ENCODE measurements at regions not wholly inside any gene's neighbourhood (a gene's known extent, or its start where the extent isn't known, plus 50 kb on each side); places are given as distances from the start of the nearest gene placed in this dataset.
"Not testable (repeated sequence)": the region's sequence is repeated elsewhere in the genome, so short reads cannot be mapped to it uniquely, and the experiment has no call there.

DNA sequence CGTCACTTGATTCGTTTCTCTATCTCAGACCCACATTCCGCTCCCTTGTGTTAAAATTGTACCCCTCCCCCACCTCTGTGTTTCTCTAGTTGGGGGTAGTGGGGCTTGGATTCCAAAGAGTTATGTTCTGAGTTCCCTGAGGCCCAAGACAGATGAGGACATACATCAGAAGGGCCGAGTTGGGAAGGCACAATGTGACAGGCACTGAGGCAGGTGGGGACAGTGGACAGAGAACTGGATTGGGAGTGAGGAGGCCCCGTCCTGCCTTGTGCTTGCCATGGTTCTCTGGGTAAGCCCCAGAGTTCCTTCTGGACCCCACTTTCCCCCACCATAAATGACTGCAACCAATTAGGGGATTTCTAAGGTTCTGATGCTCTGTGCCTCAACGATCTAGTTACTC is 80.5 kb upstream of the ETV3 start:
- H3K27me3 ChIP-seq (ENCODE audit: control insufficient read depth, insufficient read depth, low read length), result no peaks in the 10 kb centered on the region
- H3K27ac ChIP-seq, result no peak overlapping the region
- H3K4me3 ChIP-seq (ENCODE audit: low read depth, low read length), result no peak overlapping the region
- no peaks in the 10 kb centered on the region for H3K4me1 ChIP-seq
- H3K9ac ChIP-seq, result no peak overlapping the region
- H3K9me3 ChIP-seq (ENCODE audit: control insufficient read depth, low read length), result no peaks in the 10 kb centered on the region
- no peak overlapping the region for H2AFZ ChIP-seq
- H3K79me2 ChIP-seq, result no peaks in the 10 kb centered on the region
- H3K4me2 ChIP-seq (ENCODE audit: low read length), result no peak overlapping the region
- H3K36me3 ChIP-seq (ENCODE audit: control insufficient read depth, insufficient read depth, low read length), result no peaks in the 10 kb centered on the region
- TF ChIP-seq, protein P1, sequence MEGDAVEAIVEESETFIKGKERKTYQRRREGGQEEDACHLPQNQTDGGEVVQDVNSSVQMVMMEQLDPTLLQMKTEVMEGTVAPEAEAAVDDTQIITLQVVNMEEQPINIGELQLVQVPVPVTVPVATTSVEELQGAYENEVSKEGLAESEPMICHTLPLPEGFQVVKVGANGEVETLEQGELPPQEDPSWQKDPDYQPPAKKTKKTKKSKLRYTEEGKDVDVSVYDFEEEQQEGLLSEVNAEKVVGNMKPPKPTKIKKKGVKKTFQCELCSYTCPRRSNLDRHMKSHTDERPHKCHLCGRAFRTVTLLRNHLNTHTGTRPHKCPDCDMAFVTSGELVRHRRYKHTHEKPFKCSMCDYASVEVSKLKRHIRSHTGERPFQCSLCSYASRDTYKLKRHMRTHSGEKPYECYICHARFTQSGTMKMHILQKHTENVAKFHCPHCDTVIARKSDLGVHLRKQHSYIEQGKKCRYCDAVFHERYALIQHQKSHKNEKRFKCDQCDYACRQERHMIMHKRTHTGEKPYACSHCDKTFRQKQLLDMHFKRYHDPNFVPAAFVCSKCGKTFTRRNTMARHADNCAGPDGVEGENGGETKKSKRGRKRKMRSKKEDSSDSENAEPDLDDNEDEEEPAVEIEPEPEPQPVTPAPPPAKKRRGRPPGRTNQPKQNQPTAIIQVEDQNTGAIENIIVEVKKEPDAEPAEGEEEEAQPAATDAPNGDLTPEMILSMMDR (IDR thresholded peaks at IDR 0.05), result no peak

DNA sequence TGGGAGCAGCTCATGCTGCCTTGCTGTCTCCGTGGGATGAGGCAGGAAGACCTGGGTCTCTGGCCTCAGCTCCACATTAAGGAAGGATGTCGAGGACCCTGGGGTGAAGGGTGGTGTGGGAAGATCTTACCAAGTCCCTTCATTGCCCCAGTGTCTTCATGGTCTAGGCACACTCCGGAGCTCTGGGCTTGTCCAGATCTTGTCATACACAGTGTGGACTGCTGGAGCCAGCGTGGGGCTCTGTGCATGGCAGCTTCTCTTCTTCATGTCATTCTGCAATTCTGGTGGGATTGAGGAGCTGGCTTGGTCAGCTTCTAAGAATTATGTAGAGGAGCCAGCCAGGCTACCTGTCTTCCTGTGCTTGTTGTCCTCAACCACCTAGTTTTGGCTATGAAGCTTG is 79.3 kb upstream of the ETV3 start:
- no peak overlapping the region for H3K9ac ChIP-seq
- H3K4me2 ChIP-seq (ENCODE audit: low read length), result no peak overlapping the region
- TF ChIP-seq, protein P1 (IDR thresholded peaks at IDR 0.05), result no peak
- H3K79me2 ChIP-seq, result no peaks in the 10 kb centered on the region
- no peaks in the 10 kb centered on the region for H3K9me3 ChIP-seq (ENCODE audit: control insufficient read depth, low read length)
- H3K4me1 ChIP-seq, result no peaks in the 10 kb centered on the region
- H3K27me3 ChIP-seq (ENCODE audit: control insufficient read depth, insufficient read depth, low read length), result no peaks in the 10 kb centered on the region
- no peaks in the 10 kb centered on the region for H3K36me3 ChIP-seq (ENCODE audit: control insufficient read depth, insufficient read depth, low read length)
- H3K27ac ChIP-seq, result no peak overlapping the region
- no peak overlapping the region for H3K4me3 ChIP-seq (ENCODE audit: low read depth, low read length)
- H2AFZ ChIP-seq, result no peak overlapping the region

DNA sequence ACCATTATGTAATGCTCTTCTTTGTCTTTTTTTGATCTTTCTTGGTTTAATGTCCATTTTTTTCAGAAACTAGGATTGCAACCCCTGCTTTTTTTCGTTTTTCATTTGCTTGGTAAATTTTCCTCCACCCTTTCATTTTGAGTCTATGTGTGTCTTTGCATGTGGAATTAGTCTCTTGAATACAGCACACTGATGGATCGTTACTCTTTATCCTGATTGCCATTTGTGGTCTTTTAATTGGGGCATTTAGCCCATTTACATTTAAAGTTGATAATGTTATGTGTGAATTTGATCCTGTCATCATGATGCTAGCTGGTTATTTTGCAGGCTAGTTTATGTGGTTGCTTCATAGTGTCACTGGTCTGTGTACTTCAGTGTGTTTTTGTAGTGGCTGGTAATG is 75.6 kb upstream of the ETV3 start:
- no peaks in the 10 kb centered on the region for H3K9me3 ChIP-seq (ENCODE audit: control insufficient read depth, low read length)

DNA sequence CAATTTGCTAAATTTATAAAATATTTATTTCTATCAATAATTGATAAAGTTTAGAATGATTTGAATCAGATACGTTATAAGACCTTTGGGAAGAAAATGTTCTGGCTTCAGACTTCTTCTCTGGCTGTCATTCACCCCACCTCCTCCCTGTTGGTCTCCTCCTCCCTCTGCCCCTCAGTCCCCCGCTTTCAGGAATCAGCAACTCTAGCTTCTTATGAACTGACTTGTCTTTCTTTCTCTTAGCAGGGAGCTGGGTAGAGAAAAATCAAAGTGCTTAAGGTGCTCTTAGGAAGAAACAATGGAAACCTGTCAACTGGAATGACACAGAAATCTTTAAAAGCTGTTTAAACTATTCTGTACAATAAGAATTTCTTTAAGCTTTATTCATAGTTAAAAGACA is 71.3 kb upstream of the ETV3 start:
- Histone ChIP-seq H3K9me3 (ENCODE audit: control insufficient read depth, low read length) (no peaks in the 10 kb centered on the region), H3K4me2 (ENCODE audit: low read length) (no peak overlapping the region), H3K27me3 (ENCODE audit: control insufficient read depth, insufficient read depth, low read length) (no peaks in the 10 kb centered on the region), H3K9ac (no peak overlapping the region), H3K4me1 (no peaks in the 10 kb centered on the region), H3K27ac (no peak overlapping the region), H2AFZ (no peak overlapping the region), H3K36me3 (ENCODE audit: control insufficient read depth, insufficient read depth, low read length) (no peaks in the 10 kb centered on the region), H3K79me2 (no peaks in the 10 kb centered on the region), H3K4me3 (ENCODE audit: low read depth, low read length) (no peak overlapping the region)
- TF ChIP-seq, protein P1 (IDR thresholded peaks at IDR 0.05), result no peak

More for the DNA sequence above, 75.6 kb upstream of the ETV3 start:
- H3K4me1 ChIP-seq, result no peaks in the 10 kb centered on the region
- no peak overlapping the region for H3K9ac ChIP-seq
- no peak overlapping the region for H2AFZ ChIP-seq
- no peaks in the 10 kb centered on the region for H3K36me3 ChIP-seq (ENCODE audit: control insufficient read depth, insufficient read depth, low read length)
- H3K27me3 ChIP-seq (ENCODE audit: control insufficient read depth, insufficient read depth, low read length), result no peaks in the 10 kb centered on the region
- no peak overlapping the region for H3K4me3 ChIP-seq (ENCODE audit: low read depth, low read length)
- no peak overlapping the region for H3K4me2 ChIP-seq (ENCODE audit: low read length)
- H3K27ac ChIP-seq, result no peak overlapping the region
- TF ChIP-seq, protein P1 (IDR thresholded peaks at IDR 0.05), result no peak
- H3K79me2 ChIP-seq, result no peaks in the 10 kb centered on the region

DNA sequence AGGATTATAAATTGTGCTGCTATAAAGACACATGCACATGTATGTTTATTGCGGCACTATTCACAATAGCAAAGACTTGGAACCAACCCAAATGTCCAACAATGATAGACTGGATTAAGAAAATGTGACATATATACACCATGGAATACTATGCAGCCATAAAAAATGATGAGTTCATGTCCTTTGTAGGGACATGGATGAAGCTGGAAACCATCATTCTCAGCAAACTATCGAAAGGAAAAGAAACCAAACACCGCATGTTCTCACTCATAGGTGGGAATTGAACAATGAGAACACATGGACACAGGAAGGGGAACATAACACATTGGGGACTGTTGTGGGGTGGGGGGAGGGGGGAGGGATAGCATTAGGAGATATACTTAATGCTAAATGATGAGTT is 67.8 kb upstream of the ETV3 start:
- H2AFZ ChIP-seq; H3K36me3 ChIP-seq (ENCODE audit: control insufficient read depth, insufficient read depth, low read length): not testable (repeated sequence)

More for the DNA sequence above, 67.8 kb upstream of the ETV3 start:
- not testable (repeated sequence) for H3K4me2 ChIP-seq (ENCODE audit: low read length); H3K79me2 ChIP-seq; H3K4me1 ChIP-seq; H3K9me3 ChIP-seq (ENCODE audit: control insufficient read depth, low read length); H3K27ac ChIP-seq; H3K9ac ChIP-seq; H3K27me3 ChIP-seq (ENCODE audit: control insufficient read depth, insufficient read depth, low read length); H3K4me3 ChIP-seq (ENCODE audit: low read depth, low read length)

Measured in parathyroid adenoma (tissue), 2 donors.